Dendritic cell treated with granulocyte-macrophage colony-stimulating factor and Interleukin-4, amounts not matched to agents 40 ng/mL and 50 ng/mL, for 4 days (primary cell): ENCODE measurements at regions not wholly inside any gene's neighbourhood (a gene's known extent, or its start where the extent isn't known, plus 50 kb on each side); places are given as distances from the start of the nearest gene placed in this dataset.
A peak's percentile ranks its signal among the peaks of the same experiment; 100 is the strongest.

ENCODE experiments used
- H3K27ac Mint-ChIP-seq: one replicate; pipeline ENCODE4 v1.8.0; 2022; ENCODE audit warnings: mild to moderate bottlenecking, mixed read lengths
- H3K27me3 Mint-ChIP-seq: one replicate; pipeline ENCODE4 v1.8.0; 2022; ENCODE audit warnings: mild to moderate bottlenecking, mixed read lengths
- H3K36me3 Mint-ChIP-seq: one replicate; pipeline ENCODE4 v1.8.0; 2022; ENCODE audit warnings: low read depth, mixed read lengths
- H3K4me1 Mint-ChIP-seq: one replicate; pipeline ENCODE4 v1.8.0; 2022; ENCODE audit warnings: low read depth, mixed read lengths
- H3K4me3 Mint-ChIP-seq: one replicate; pipeline ENCODE4 v1.8.0; 2022; ENCODE audit warnings: mild to moderate bottlenecking, moderate library complexity, mixed read lengths
- H3K9me3 Mint-ChIP-seq: one replicate; pipeline ENCODE4 v1.8.0; 2022; ENCODE audit warnings: mixed read lengths
- intact Hi-C: fragments of 100-400 bp; cut with micrococcal nuclease; formaldehyde crosslinking; loops from one replicate; pipeline ENCODE4 v1.15.0; 2022

DNA sequence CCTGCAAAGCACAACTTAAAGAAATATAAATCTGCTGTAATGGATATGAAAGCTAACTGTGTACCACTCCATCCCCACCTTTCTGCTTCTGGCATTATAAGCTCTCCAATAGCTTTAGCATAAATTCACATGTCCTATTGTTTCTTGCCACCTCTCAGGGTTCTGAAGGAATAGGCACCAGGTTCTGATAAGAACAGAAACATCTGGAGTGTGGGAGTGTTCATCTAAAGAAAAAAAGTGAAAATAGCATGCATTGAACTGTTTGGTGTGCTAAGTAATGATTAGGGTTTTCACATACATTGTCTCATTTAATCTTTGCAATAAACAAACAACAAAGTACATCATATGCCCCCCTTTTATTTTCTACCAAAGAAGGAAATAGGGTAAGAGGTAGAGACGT lies 72.3 kb downstream of the FAM76B start:
- Mint-ChIP-seq H3K36me3 (no peaks in the 10 kb centered on the region), H3K9me3 (peaks cover 6% of the 10 kb centered on the region), H3K27ac (no peak overlapping the region), H3K27me3 (no peaks in the 10 kb centered on the region), H3K4me1 (no peaks in the 10 kb centered on the region), H3K4me3 (no peak overlapping the region)
- intact Hi-C loops: no loop called here

DNA sequence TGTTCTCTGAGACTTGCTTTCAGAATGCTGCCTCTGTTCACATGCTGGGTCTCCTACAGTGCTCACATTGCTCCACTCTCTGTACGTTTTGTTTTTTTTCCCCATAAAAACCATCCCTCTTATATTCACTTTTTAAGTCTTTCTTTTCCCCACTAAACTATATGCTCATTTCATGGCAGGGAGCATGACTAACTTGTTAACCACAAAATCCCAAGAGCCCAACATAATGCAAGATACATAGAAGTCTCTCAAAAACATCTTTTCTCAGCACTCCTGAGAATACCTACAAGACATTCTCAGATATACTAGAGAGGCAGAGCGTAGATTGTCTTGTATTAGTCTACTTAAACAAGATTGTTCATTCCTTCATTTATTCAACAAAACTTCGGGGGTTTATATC lies 73.3 kb downstream of the FAM76B start:
- no peak overlapping the region for H3K27ac Mint-ChIP-seq
- no peak overlapping the region for H3K4me3 Mint-ChIP-seq
- intact Hi-C loops: no loop called here
- H3K4me1 Mint-ChIP-seq: no peaks in the 10 kb centered on the region
- peaks cover 6% of the 10 kb centered on the region for H3K9me3 Mint-ChIP-seq
- no peaks in the 10 kb centered on the region for H3K27me3 Mint-ChIP-seq
- H3K36me3 Mint-ChIP-seq: no peaks in the 10 kb centered on the region

GRCh38 chr11:95715777-95716241 lies 73.8 kb downstream of the FAM76B start:
- peaks cover 6% of the 10 kb centered on the region for H3K9me3 Mint-ChIP-seq
- no peaks in the 10 kb centered on the region for H3K27me3 Mint-ChIP-seq
- no peaks in the 10 kb centered on the region for H3K36me3 Mint-ChIP-seq
- H3K4me3 Mint-ChIP-seq: no peak overlapping the region
- H3K27ac Mint-ChIP-seq: no peak overlapping the region
- intact Hi-C loops: no loop called here
- no peaks in the 10 kb centered on the region for H3K4me1 Mint-ChIP-seq

- Mint-ChIP-seq H3K36me3 (no peaks in the 10 kb centered on the region), H3K27ac (no peak overlapping the region), H3K27me3 (no peaks in the 10 kb centered on the region), H3K4me3 (no peak overlapping the region), H3K9me3 (peaks cover 6% of the 10 kb centered on the region), H3K4me1 (no peaks in the 10 kb centered on the region)
- intact Hi-C loops: no loop called here
These were observed 74.5 kb downstream of the FAM76B start for GRCh38 chr11:95714843-95715776.

DNA sequence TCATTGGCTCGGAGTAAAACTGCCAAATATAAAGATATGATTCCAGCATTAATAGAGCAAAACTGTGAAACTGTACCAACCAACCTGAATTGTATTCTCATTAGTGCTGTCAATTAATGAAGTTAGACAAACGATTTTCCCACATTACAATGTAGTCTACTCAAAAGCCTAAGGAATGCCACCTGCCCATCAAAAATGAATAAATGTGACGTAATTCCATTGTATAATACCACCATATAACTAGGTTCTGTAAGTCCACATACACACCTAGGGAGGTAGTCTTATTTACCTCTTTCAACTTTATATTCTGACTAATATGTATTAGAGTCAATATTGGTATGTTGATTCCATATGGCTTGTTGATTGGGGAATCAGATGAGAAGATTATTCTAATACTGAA lies 76.2 kb downstream of the FAM76B start:
- Mint-ChIP-seq H3K4me3 (no peak overlapping the region), H3K4me1 (no peaks in the 10 kb centered on the region), H3K9me3 (peaks cover 6% of the 10 kb centered on the region), H3K27ac (no peak overlapping the region), H3K27me3 (no peaks in the 10 kb centered on the region), H3K36me3 (no peaks in the 10 kb centered on the region)
- intact Hi-C loops: no loop called here

DNA sequence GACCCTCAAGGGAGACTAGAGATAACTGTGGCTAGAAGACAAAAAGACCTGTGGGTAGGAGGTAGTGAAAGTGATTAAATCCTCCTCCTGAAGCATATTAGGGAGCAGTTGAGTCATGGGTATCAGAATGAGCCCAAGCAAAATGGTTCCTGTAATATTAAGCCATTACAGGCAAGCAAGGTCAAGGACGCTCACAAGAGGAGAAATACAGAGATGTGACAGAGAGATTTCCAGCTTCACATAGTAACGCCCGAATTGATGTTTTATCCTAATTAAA lies 77.7 kb downstream of the FAM76B start:
- H3K27me3 Mint-ChIP-seq: no peaks in the 10 kb centered on the region
- H3K36me3 Mint-ChIP-seq: no peaks in the 10 kb centered on the region
- H3K9me3 Mint-ChIP-seq: no peaks in the 10 kb centered on the region
- no peak overlapping the region for H3K27ac Mint-ChIP-seq
- no peak overlapping the region for H3K4me3 Mint-ChIP-seq
- intact Hi-C loops: no loop called here
- H3K4me1 Mint-ChIP-seq: no peaks in the 10 kb centered on the region

- Mint-ChIP-seq H3K36me3 (no peaks in the 10 kb centered on the region), H3K9me3 (no peaks in the 10 kb centered on the region), H3K27me3 (no peaks in the 10 kb centered on the region), H3K4me3 (no peak overlapping the region), H3K27ac (no peak overlapping the region), H3K4me1 (no peaks in the 10 kb centered on the region)
- intact Hi-C loops: no loop called here
These were observed 78.2 kb downstream of the FAM76B start for GRCh38 chr11:95711162-95711944.

GRCh38 chr11:95708681-95709080 lies 80.9 kb downstream of the FAM76B start:
- no peaks in the 10 kb centered on the region for H3K9me3 Mint-ChIP-seq
- H3K27ac Mint-ChIP-seq: no peak overlapping the region
- no peaks in the 10 kb centered on the region for H3K4me1 Mint-ChIP-seq
- H3K4me3 Mint-ChIP-seq: no peak overlapping the region
- no peaks in the 10 kb centered on the region for H3K36me3 Mint-ChIP-seq
- intact Hi-C loops: no loop called here
- H3K27me3 Mint-ChIP-seq: no peaks in the 10 kb centered on the region

DNA sequence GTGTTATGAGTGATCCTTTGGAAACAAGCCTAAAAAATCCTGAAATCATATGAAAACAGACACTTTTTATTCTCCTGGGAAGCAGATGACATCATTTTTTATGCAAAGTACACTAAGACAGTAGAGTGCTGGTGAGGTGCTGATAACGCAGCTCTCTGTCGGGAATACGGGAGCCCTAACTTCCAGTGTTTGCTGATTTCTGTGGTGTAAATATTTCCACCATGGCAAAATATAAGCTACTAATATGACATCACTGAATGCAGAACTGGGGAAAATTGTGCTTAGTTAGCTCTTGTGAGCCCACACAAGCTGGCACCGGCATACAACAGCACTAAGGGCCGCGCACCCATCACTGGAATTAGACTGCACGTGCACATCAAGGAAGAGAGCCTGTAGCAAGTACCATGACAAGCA lies 82.6 kb downstream of the FAM76B start:
- Mint-ChIP-seq H3K36me3 (no peaks in the 10 kb centered on the region), H3K4me3 (no peak overlapping the region), H3K4me1 (no peaks in the 10 kb centered on the region), H3K27me3 (no peaks in the 10 kb centered on the region), H3K27ac (no peak overlapping the region), H3K9me3 (no peaks in the 10 kb centered on the region)
- intact Hi-C loops: no loop called here

DNA sequence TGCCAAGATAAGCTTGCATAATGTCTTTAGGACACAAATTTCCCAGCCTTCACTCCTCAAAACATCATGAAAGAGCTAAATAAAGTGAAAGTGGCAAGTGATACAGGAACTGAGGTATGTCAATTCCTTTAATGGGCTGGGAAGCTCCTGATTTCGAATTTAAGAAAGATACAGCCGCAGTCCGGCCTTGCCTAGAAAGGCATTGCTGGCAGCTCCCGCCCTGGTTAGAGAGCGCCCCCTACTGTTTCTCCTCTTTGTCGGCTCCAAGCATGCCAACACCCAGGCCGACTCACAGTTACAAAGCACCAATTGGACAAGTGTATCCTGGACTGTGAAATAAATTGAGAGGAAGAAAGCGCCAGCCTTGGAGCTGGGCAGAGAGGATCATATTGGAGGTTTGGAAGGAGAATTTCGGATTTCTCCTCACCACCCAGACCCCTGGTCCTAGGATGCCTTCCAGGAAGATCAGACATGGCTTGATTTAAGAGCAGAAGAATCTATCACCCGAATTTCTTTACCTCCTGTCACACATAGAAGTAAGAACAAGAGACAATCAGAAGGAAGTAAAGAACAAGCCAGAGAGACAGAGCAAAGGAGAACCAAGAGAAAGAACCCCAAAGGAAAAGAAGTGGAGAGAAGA lies 84.0 kb downstream of the FAM76B start:
- intact Hi-C loops: loop anchor here (1.0 kb wide), 1 partner anchor 554 kb away; no protein-coding TSS in a partner anchor
- no peaks in the 10 kb centered on the region for H3K27me3 Mint-ChIP-seq
- no peak overlapping the region for H3K4me3 Mint-ChIP-seq
- H3K27ac Mint-ChIP-seq: no peak overlapping the region
- H3K4me1 Mint-ChIP-seq: no peaks in the 10 kb centered on the region
- H3K9me3 Mint-ChIP-seq: no peaks in the 10 kb centered on the region
- no peaks in the 10 kb centered on the region for H3K36me3 Mint-ChIP-seq

DNA sequence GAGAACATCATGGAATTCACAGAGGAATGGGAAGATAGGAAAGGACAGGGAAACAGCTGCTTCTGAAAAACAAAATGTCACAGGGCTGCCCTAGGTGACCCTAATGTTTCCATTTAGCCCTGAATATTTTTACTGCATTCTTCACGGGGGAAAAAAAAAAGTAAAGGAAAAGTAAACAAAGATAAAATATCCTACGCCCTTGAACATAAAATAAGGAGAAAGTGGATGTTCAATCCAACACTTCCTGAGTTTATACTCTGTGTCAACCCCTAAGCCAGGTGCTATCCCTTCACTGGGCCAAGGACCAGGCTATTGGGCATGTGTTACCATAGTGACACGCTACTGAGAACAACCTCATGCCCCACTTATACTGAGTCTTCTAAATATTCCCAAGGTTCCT lies 84.7 kb downstream of the FAM76B start:
- Mint-ChIP-seq H3K27me3 (no peaks in the 10 kb centered on the region), H3K9me3 (no peaks in the 10 kb centered on the region), H3K27ac (no peak overlapping the region), H3K36me3 (no peaks in the 10 kb centered on the region), H3K4me1 (peaks cover 7% of the 10 kb centered on the region), H3K4me3 (no peak overlapping the region)
- intact Hi-C loops: loop anchor here (1.0 to 5.0 kb wide), 3 partner anchors 478 to 618 kb away; partner anchors contain the start of gene ENDOD1

DNA sequence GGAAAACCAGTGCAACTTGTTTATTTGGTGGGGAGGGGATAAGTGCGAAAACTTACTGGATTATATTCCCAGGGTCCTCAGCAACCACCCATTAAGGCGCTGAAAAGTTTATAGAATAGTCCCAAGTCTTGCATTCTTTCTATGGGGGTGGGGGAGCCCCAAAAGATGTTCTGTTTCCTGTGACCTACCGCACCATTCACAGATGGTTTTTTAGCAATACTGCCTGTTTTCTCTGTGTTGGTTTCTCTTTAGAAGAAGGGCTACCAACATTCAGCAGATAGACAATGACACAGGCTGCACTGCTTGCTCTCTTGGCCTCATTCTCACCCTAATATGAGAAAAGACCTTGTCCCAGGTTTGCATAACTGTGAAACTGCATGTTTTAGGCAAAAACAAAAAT lies 86.5 kb downstream of the FAM76B start:
- Mint-ChIP-seq H3K4me3 (no peak overlapping the region), H3K9me3 (no peaks in the 10 kb centered on the region), H3K4me1 (peaks cover 16% of the 10 kb centered on the region), H3K36me3 (no peaks in the 10 kb centered on the region), H3K27me3 (no peaks in the 10 kb centered on the region), H3K27ac (no peak overlapping the region)
- intact Hi-C loops: loop anchor here (5.0 kb wide), 2 partner anchors 476 to 616 kb away; partner anchors contain the start of gene ENDOD1

DNA sequence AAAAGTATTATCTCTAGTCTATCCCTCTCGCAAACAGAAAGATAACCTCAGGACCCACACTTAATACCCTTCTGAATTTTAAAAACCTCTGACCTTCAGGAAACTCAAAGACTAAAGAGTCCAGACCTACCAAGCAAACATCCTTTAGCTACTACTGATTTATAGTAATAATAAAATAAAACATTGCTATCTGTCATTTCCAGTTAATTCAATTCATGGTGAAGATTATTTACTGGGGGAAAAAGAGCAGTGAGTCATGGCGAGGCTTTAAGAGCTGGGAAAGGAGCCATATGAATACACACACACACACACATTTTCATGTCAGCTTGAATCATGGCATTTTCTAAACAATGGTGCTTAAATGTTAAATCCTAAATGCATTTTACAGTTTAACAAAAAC lies 87.1 kb downstream of the FAM76B start:
- intact Hi-C loops: loop anchor here (5.0 kb wide), 2 partner anchors 475 to 615 kb away; partner anchors contain the start of gene ENDOD1
- H3K27ac Mint-ChIP-seq: no peak overlapping the region
- H3K36me3 Mint-ChIP-seq: no peaks in the 10 kb centered on the region
- H3K4me3 Mint-ChIP-seq: no peak overlapping the region
- H3K4me1 Mint-ChIP-seq: peaks cover 21% of the 10 kb centered on the region
- no peaks in the 10 kb centered on the region for H3K27me3 Mint-ChIP-seq
- no peaks in the 10 kb centered on the region for H3K9me3 Mint-ChIP-seq

- Mint-ChIP-seq H3K27ac (peak overlapping the region; percentile 1), H3K9me3 (no peaks in the 10 kb centered on the region), H3K36me3 (no peaks in the 10 kb centered on the region), H3K4me3 (peak overlapping the region; percentile 8), H3K4me1 (peaks cover 25% of the 10 kb centered on the region), H3K27me3 (no peaks in the 10 kb centered on the region)
- intact Hi-C loops: loop anchor here (5.0 kb wide), 2 partner anchors 473 to 613 kb away; partner anchors contain the start of gene ENDOD1
These were observed 89.1 kb downstream of the FAM76B start for GRCh38 chr11:95700471-95700817.
